Muscle of leg (tissue), 3 donors: ENCODE measurements at regions not wholly inside any gene's neighbourhood (a gene's known extent, or its start where the extent isn't known, plus 50 kb on each side); places are given as distances from the start of the nearest gene placed in this dataset.
A peak's percentile ranks its signal among the peaks of the same experiment; 100 is the strongest.

Experiments used
- DNase-seq: peaks from one replicate; pipeline ENCODE4 v3.0.0; 2013
- H3K27ac ChIP-seq: one replicate; pipeline ENCODE4 v1.5.1; 2013; ENCODE audit warnings: mild to moderate bottlenecking, low read length, control low read depth
- H3K27me3 ChIP-seq: one replicate; pipeline ENCODE4 v1.6.1; 2013; ENCODE audit warnings: low read length; ENCODE audit not compliant: control insufficient read depth, insufficient read depth
- H3K36me3 ChIP-seq: one replicate; pipeline ENCODE4 v1.6.1; 2013; ENCODE audit warnings: low read length; ENCODE audit not compliant: control insufficient read depth, insufficient read depth
- H3K4me1 ChIP-seq: one replicate; pipeline ENCODE4 v1.6.1; 2013; ENCODE audit warnings: low read length; ENCODE audit not compliant: control insufficient read depth, insufficient read depth
- H3K4me3 ChIP-seq: one replicate; pipeline ENCODE4 v1.5.1; 2013; ENCODE audit warnings: low read length, control low read depth
- H3K9me3 ChIP-seq: replicated peaks from 2 replicates; pipeline ENCODE4 v1.6.1; 2013; ENCODE audit warnings: low read depth, low read length; ENCODE audit not compliant: control insufficient read depth
- WGBS: methylation state at CpG from one replicate; pipeline ENCODE4 v1.1.5; 2013; ENCODE audit warnings: missing lambda C conversion rate; ENCODE audit not compliant: insufficient coverage; 5-methylcytosine and 5-hydroxymethylcytosine counted together

DNA sequence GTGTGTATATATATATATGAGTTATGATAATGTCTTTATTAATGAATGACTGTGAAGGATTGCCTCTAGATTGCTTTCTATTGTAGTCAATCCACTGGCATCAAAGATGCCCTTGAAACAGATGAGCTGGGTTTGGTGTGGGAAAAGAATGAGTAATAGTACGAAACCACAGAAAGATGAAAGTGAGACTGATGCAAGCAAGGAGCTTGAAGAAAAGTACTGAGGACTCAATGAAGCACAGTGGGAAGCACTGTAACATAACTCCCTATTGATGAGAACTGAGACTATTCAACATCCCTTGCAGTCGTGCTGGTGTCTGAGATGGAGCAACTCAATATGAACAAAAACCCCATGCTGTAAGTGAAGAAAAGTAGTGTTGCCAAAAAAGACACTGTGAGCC is 1794.2 kb downstream of the SLITRK5 start:
- H3K27me3 ChIP-seq, result no peaks in the 10 kb centered on the region
- no peak overlapping the region for H3K27ac ChIP-seq
- no peaks in the 10 kb centered on the region for H3K9me3 ChIP-seq
- no peaks in the 10 kb centered on the region for H3K4me1 ChIP-seq
- WGBS, result 100% methylated on average over 1 of the region's 2 CpGs
- no peak overlapping the region for H3K4me3 ChIP-seq
- no peaks in the 10 kb centered on the region for H3K36me3 ChIP-seq
- no peak for DNase-seq

DNA sequence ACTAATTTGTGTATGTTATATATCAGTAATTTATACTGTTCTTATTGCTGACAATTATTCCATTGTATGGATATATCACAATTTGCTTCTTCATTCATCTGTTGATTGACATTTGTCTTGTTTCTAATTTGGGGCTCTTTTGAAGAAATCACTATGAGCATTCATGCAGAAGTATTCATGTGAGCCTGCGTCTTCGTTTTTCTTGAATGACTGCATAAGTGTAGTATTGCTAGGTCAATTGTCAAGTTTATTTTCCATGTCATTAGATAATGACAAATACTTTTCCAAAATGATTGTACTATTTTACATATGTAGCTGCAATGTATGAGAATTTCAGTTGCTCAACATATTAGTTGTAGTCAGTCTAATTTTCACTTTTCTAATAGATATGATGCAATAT is 1796.9 kb downstream of the SLITRK5 start:
- H3K27me3 ChIP-seq, result no peaks in the 10 kb centered on the region
- no CpG with 5 or more reads among the region's 2 CpGs for WGBS
- no peak overlapping the region for H3K27ac ChIP-seq
- no peak overlapping the region for H3K4me3 ChIP-seq
- DNase-seq, result no peak
- H3K9me3 ChIP-seq, result no peaks in the 10 kb centered on the region
- no peaks in the 10 kb centered on the region for H3K4me1 ChIP-seq
- no peaks in the 10 kb centered on the region for H3K36me3 ChIP-seq

DNA sequence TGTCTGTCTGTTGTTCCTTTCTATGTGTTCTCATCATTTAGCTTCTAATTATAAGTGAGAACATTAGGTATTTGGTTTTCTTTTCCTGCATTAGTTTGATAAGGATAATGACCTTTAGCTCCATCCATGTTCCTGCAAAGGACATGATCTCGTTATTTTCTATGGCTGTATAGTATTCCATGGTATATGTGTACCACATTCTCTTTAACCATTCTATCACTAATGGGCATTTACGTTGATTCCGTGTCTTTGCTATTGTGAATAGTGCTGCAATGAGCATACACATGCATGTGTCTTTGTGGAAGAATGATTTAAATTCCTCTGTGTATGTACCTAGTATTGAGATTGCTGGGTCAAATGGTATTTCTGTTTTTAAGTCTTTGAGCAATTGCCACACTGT is 1799.7 kb downstream of the SLITRK5 start:
- no peaks in the 10 kb centered on the region for H3K4me1 ChIP-seq
- WGBS, result no CpG with 5 or more reads among the region's 3 CpGs
- no peak overlapping the region for H3K4me3 ChIP-seq
- no peak for DNase-seq
- H3K9me3 ChIP-seq, result no peaks in the 10 kb centered on the region
- H3K27ac ChIP-seq, result no peak overlapping the region
- no peaks in the 10 kb centered on the region for H3K27me3 ChIP-seq
- H3K36me3 ChIP-seq, result no peaks in the 10 kb centered on the region

DNA sequence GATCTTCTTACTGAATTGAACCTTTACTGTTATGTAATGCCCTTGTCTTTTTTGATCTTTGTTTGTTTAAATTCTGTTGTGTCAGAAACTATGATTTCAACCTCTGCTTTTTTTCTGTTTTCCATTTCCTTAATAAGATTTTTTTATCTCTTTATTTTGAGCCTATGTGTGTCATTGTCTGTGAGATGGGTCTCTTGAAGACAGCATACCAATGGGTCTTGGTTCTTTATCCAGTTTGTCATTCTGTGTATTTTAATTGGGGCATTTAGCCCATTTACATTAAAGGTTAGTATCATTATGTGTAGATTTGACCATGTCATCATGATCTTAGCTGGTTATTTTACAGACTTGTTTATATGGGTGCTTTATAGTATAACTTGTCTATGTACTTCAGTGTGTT is 1803.3 kb downstream of the SLITRK5 start:
- H3K27ac ChIP-seq, result no peak overlapping the region
- no peak for DNase-seq
- no peaks in the 10 kb centered on the region for H3K27me3 ChIP-seq
- no peaks in the 10 kb centered on the region for H3K4me1 ChIP-seq
- H3K36me3 ChIP-seq, result no peaks in the 10 kb centered on the region
- no peaks in the 10 kb centered on the region for H3K9me3 ChIP-seq
- no peak overlapping the region for H3K4me3 ChIP-seq

DNA sequence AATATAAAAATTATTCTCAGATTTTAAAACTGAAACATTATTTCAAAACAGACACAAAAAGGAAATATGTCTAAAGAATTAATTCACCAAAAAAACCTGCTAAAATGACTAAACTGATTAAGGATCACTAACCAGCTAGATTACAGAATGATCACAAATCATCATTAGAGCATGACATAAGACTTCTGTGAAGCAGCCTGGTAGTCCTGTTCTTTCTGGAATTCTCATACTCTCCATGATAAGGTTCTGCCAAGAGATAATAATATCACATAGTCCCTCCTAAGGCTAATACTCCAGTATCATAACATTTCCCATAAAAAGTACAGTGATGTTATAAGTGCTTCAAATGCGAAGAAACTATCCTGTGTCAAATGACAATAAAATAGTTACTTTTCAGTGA is 1814.9 kb downstream of the SLITRK5 start:
- Histone ChIP-seq H3K27ac (no peak overlapping the region), H3K9me3 (no peaks in the 10 kb centered on the region), H3K27me3 (no peaks in the 10 kb centered on the region), H3K36me3 (no peaks in the 10 kb centered on the region), H3K4me1 (no peaks in the 10 kb centered on the region), H3K4me3 (no peak overlapping the region)
- no CpG with 5 or more reads among the region's 1 CpG for WGBS
- no peak for DNase-seq

DNA sequence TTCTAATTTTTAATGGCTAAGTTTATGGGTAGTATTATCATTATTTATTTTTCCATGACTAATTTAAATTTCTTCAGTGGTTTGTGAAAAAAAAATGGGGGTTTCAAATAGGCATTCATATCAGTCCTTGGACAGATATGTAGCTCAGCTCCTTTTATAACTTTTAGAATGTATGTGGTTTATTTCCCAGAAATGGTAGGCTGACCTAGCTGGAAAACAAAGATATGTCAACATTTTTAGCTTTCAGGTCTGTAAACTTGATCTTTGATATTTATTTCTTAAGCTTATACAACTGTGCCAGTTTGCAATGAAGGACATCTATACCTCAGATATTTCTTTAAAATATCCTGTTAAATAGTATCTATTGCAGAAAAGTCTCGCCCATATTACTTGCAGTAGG is 1815.5 kb downstream of the SLITRK5 start:
- Histone ChIP-seq H3K9me3 (no peaks in the 10 kb centered on the region), H3K4me3 (no peak overlapping the region), H3K27ac (no peak overlapping the region), H3K4me1 (no peaks in the 10 kb centered on the region), H3K36me3 (no peaks in the 10 kb centered on the region), H3K27me3 (no peaks in the 10 kb centered on the region)
- WGBS, result no CpG with 5 or more reads among the region's 1 CpG
- no peak for DNase-seq

DNA sequence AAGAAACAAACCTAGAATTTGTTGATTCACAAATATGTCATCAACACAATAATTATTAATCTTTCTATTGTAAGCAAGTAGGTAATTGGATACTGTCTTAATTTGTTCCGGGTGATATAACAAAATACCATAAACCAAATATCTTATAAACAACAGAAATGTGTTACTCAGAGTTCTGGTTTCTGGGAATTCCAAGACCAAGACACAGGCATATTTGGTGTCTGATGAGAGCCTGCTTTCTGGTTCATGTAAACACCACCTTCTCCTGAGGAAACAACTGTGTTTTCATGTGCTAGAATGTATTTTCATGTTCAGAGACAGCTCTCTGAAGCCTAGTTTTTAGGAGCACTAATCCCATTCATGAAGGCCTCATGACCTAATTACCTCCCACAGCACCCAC is 1819.5 kb downstream of the SLITRK5 start:
- Histone ChIP-seq H3K27ac (no peak overlapping the region), H3K36me3 (no peaks in the 10 kb centered on the region), H3K4me3 (no peak overlapping the region), H3K27me3 (no peaks in the 10 kb centered on the region), H3K9me3 (no peaks in the 10 kb centered on the region), H3K4me1 (no peaks in the 10 kb centered on the region)
- WGBS, result no CpG with 5 or more reads among the region's 1 CpG
- no peak for DNase-seq

DNA sequence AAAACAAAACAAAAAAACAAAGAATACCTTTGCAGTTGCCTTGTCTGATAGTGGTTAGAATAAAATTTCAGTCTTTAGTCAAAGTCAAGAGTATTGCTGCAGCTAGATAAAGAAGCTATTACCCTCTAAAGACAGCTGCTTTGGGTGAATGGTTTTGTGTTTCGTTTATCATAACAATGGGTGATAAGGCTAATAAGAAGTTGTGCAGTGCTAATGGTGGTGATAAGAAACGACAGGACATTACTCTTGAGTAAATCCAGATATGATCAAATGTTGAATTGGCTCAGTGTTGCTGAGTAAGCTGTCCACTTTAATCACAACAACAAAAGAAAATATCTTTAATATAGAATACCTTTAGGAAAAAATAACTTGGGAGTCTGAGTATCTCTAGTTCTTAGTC is 1825.3 kb downstream of the SLITRK5 start:
- Histone ChIP-seq H3K27ac (no peak overlapping the region), H3K36me3 (no peaks in the 10 kb centered on the region)
- no CpG with 5 or more reads among the region's 2 CpGs for WGBS

DNA sequence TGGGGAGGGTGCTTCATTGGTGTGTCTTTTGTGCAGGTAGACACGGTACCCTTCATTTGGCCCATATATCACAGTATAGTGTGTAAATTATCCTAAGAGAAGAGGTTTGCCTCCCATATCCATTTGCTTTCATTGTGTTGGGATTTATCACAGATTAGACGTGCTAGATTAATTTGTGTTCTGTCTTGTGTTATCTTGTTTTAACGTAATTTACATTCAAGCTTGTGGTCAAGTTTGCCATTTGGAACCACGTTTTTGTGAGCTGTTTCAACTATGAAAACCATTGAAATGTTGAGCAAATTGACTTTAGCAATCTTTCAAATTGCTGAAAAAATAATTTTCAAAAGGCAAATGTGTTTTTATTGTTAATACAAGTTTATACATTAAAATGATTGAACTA is 1826.5 kb downstream of the SLITRK5 start:
- no peaks in the 10 kb centered on the region for H3K9me3 ChIP-seq
- WGBS, result no CpG with 5 or more reads among the region's 4 CpGs
- H3K4me1 ChIP-seq, result no peaks in the 10 kb centered on the region
- H3K36me3 ChIP-seq, result no peaks in the 10 kb centered on the region
- H3K27ac ChIP-seq, result no peak overlapping the region
- no peak for DNase-seq
- H3K4me3 ChIP-seq, result no peak overlapping the region
- H3K27me3 ChIP-seq, result no peaks in the 10 kb centered on the region

More for the DNA sequence above, 1825.3 kb downstream of the SLITRK5 start:
- no peak overlapping the region for H3K4me3 ChIP-seq
- H3K9me3 ChIP-seq, result no peaks in the 10 kb centered on the region
- DNase-seq, result no peak
- H3K4me1 ChIP-seq, result no peaks in the 10 kb centered on the region
- H3K27me3 ChIP-seq, result no peaks in the 10 kb centered on the region

DNA sequence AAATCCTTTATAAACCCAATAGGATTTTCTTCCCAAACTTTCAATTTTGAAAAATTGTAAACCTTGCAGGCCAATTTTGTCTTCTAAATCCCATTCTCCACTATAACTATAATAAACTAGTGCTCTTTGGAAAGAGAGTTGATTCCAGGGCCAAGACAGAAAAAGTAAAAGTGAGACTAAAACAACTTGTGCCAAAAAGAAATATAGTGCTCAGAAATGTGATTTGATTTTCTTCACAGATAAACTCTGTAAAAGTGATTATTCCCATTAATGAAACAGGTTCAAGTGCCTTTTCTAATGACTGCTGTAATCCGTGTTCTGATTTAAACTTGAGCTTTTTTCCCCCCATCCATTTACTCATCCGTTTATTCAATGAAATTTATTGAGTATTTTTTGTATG is 1831.1 kb downstream of the SLITRK5 start:
- Histone ChIP-seq H3K4me3 (no peak overlapping the region), H3K27me3 (no peaks in the 10 kb centered on the region), H3K9me3 (no peaks in the 10 kb centered on the region), H3K4me1 (no peaks in the 10 kb centered on the region), H3K36me3 (no peaks in the 10 kb centered on the region), H3K27ac (no peak overlapping the region)
- DNase-seq, result peak; percentile 79
- WGBS, result no CpG with 5 or more reads among the region's 2 CpGs

DNA sequence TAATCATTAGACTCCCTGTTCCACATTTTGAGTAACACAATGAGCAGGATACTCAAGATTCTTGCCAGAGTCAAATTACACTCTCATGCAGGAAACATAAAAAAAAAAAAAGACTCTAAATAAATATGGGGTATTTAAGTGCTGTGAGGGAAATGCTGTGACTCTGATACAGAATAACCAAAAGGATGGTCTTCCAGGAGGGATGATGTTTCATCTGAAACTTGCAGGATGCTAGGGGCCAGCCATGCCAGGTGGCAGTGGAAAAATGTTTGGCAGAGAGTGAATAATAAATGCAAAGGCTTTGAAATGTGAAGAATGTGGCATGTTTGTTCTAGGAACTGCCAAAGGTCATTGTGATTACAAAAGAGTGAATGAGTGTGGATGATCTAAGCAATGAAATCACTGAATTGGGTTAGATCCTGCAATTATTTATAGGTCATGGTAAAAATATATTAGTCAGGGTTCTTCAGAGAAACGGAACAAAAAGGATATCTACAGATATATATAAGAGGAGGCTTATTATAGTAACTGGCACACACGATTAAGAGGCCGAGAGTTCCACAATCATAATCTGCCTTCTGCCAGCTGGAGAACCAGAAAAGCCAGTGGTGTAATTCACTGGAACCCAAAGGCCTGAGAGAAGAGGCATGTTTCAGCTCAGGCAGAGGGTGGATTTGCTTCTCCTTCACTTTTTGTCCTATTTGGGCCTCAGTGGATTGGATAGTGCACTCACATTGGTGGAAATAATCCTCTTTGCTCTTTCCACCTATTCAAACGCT is 1832.8 kb upstream of the MIR17HG start:
- Histone ChIP-seq H3K36me3 (no peaks in the 10 kb centered on the region), H3K9me3 (no peaks in the 10 kb centered on the region), H3K27ac (peak overlapping the region; percentile 9), H3K27me3 (no peaks in the 10 kb centered on the region), H3K4me3 (no peak overlapping the region), H3K4me1 (no peaks in the 10 kb centered on the region)
- 80% methylated on average over 1 of the region's 4 CpGs for WGBS
- peak; percentile 71 for DNase-seq
